HG02981 (cell line): ENCODE measurements at regions not wholly inside any gene's neighbourhood (a gene's known extent, or its start where the extent isn't known, plus 50 kb on each side); places are given as distances from the start of the nearest gene placed in this dataset.
"Not testable (repeated sequence)": the region's sequence is repeated elsewhere in the genome, so short reads cannot be mapped to it uniquely, and the experiment has no call there.

Source experiments
- ATAC-seq: cut with Tn5 transposase; IDR thresholded peaks from one replicate; pipeline ENCODE4 v1.9.1; 2021; ENCODE audit warnings: mild to moderate bottlenecking, moderate library complexity; ENCODE audit not compliant: unreplicated experiment

DNA sequence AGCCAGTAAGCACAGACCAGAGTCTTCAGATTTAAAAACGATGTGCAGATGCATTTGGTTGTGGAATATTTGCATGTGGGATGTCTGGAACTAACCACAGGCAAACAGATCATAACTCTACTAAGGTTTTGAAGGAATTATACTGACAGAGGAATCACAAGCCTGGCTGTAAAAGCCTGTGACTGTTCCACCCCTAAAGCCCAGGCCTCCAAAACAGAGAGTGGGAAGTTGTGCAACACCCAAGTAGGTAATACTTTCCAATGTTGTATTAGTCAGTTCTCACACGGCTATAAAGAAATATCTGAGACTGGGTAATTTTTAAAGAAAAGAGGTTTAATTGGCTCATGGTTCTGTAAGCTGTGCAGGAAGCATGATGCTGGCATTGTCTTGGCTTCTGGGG lies 68.1 kb upstream of the DCD start:
- ATAC-seq = no peak

DNA sequence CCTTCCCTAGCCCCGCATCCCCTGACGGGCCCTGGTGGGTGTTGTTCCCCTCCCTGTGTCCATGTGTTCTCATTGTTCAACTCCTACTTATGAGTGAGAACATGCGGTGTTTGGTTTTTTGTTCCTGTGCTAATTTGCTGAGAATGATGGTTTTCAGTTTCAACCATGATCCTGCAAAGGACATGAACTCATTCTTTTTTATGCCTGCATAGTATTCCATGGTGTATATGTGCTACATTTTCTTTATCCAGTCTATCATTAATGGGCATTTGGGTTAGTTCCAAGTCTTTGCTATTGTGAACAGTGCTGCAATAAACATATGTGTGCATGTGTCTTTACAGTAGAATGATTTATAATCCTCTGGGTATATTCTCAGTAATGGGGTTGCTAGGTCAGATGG lies 65.7 kb upstream of the DCD start:
- ATAC-seq = not testable (repeated sequence)

DNA sequence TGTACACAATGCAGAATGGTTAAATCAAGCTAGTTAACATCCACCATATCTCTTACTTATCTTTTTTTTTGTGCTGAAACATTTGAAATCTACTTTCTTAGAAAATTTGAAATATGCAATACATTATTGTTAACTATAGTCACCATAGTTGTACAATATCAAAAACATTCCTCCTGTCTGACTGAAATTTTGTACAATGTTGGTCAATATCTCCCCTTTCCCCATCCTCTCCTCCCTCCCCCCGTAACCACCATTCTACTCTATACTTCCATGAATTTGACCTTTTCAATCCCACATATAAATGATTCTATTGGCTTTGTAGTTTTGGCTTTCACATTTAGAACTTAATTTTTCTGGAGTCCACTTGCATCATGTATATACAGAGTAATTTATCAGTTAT lies 63.5 kb upstream of the DCD start:
- ATAC-seq = no peak

DNA sequence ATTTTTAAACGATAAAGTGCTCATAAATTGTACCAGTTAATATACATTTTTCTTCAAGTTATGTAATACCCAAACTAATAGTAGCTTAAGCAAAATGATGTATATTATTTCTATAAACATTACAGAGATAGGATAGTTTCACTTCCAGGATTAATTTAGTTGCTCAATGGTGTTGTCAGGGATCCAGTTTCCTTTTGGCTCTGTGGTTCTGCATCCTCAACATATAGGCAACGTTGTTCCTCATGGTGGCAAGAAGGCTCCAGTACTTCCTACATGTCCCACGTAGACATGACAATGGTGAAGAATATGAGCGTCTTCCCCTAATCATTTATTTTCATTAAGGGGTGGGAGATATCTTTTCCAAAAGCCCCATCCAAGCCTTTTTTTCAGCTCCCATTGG lies 60.7 kb upstream of the DCD start:
- ATAC-seq = no peak

DNA sequence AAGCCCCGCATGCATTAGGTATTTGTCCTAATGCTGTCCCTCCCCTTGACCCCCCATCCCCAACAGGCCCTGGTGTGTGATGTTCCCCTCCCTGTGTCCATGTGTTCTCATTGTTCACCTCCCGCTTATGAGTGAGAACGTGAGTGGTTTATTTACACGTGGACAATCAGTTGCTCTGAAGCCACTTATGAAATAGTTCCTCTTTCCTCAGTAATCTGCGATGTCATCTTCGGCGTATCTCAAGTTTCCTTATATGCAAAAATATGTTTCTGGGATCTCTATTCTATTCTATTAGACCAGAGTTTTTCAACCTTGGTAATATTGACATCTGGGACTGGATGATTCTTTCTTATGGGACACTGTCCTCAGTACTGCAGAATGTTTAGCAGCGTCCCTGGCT lies 56.0 kb upstream of the DCD start:
- no peak for ATAC-seq

DNA sequence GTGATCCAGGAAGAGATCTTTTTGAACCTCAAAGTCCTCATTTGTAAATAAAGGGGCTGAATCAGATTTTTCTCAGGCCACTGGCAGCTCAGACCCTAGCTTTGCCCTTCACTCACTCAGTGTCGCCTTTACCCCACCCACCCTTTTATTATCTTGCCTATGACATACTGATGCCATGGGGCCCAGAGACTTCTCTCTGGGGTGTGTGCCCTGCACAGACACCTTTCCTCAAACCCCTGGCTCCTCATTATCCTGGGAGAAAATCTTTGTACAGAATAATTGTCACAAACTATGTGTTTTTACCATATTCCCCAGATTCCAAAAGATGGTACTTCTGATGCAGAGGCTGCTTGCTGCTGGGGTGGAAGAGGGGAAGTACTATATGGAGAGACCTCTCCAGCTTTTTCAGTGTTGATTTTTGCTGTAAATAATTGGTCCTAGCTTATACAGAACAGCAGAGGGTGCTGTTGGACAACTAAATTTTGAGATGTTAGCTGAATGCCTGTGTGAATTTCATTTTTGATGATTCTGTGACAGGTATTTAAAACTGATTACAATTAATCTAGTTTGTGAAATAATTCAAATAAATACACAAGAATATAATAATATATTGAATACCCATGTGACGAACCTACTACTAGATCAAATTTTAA lies 53.9 kb upstream of the DCD start:
- ATAC-seq = no peak

DNA sequence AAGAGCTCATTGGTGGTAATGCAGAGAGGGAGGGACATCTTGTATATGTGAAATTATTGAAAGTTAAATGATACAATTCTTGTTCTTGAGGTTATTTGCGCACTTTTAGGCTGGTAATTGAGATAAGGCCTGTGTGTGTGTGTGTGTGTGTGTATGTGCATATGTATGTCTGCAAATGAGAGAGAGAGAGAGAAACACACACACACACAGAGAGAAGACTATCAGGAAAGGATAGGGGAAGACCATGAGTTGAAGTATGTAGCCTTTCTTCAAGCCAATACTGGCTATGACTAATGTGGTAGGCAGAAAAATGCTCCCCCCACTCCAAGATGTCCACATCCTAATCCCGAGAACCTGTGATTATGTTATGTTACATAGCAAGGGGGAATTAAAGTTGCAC lies 52.7 kb upstream of the DCD start:
- no peak for ATAC-seq

DNA sequence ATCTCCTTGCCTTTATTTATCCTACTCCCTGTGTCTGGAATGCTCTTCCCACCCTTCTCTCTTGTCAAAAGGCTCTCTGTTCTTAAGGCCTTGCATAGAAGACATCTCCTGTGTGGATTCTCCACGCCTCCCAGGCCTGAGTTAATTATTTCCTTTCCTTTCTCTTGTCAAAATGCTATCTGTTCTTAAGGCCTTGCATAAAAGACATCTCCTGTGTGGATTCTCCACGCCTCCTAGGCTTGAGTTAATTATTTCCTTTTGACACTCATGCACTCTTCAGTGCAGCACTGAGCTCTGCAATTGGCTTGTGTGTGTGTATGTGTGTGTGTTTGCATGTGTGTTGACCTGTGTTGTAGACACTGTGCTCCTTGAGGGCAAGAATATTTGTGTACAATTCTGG lies 52.1 kb upstream of the DCD start:
- ATAC-seq = no peak
